ENCODE measurements at regions not wholly inside any gene's neighbourhood (a gene's known extent, or its start where the extent isn't known, plus 50 kb on each side); places are given as distances from the start of the nearest gene placed in this dataset.
A peak's percentile ranks its signal among the peaks of the same experiment; 100 is the strongest.

- no peaks in the 10 kb centered on the region for H3K36me3 ChIP-seq (ENCODE audit: insufficient read depth, low read length)
- no peaks in the 10 kb centered on the region for H3F3A ChIP-seq (ENCODE audit: low read depth)
- TF ChIP-seq CTCF (conservative IDR thresholded peaks at IDR 0.05; ENCODE audit: low read length) (no peak), EZH2phosphoT487 (IDR thresholded peaks at IDR 0.05; ENCODE audit: borderline replicate concordance) (no peak)
- no peak overlapping the region for H3K4me3 ChIP-seq (ENCODE audit: low read length, poor library complexity, severe bottlenecking)
- H3K9me2 ChIP-seq (replicated peaks; ENCODE audit: low read depth, low read length): no peaks in the 10 kb centered on the region
- H3K9me3 ChIP-seq (ENCODE audit: insufficient read depth, low read depth, low read length): no peaks in the 10 kb centered on the region
- no peaks in the 10 kb centered on the region for H3K27me3 ChIP-seq (ENCODE audit: insufficient read depth, low read length, poor library complexity, severe bottlenecking)
- no peak overlapping the region for H3K9ac ChIP-seq (ENCODE audit: low read depth, low read length, poor library complexity, severe bottlenecking)
- H4K20me1 ChIP-seq (ENCODE audit: insufficient read depth, low read length, poor library complexity, severe bottlenecking): no peaks in the 10 kb centered on the region
- H3K79me2 ChIP-seq (ENCODE audit: insufficient read depth, low read length): no peaks in the 10 kb centered on the region
- no peak overlapping the region for H2AFZ ChIP-seq (ENCODE audit: low read length)
- H3K4me1 ChIP-seq (ENCODE audit: insufficient read depth, low read length, poor library complexity, severe bottlenecking): no peaks in the 10 kb centered on the region
- H3K4me2 ChIP-seq (ENCODE audit: low read depth, low read length, poor library complexity, severe bottlenecking): no peak overlapping the region
Measured at GRCh38 chr5:52375969-52376368, 411.7 kb upstream of the ITGA1 start.

GRCh38 chr5:52376592-52376991, 411.1 kb upstream of the ITGA1 start:
- no peak for TF ChIP-seq CTCF (conservative IDR thresholded peaks at IDR 0.05; ENCODE audit: low read length)
- no peak for TF ChIP-seq EZH2phosphoT487 (IDR thresholded peaks at IDR 0.05; ENCODE audit: borderline replicate concordance)
- Histone ChIP-seq H3K4me1 (ENCODE audit: insufficient read depth, low read length, poor library complexity, severe bottlenecking) (no peaks in the 10 kb centered on the region), H3K4me3 (ENCODE audit: low read length, poor library complexity, severe bottlenecking) (no peak overlapping the region)

GRCh38 chr5:52378237-52378636, 409.5 kb upstream of the ITGA1 start:
- no peaks in the 10 kb centered on the region for H3K9me2 ChIP-seq (replicated peaks; ENCODE audit: low read depth, low read length)
- H3K79me2 ChIP-seq (ENCODE audit: insufficient read depth, low read length): no peaks in the 10 kb centered on the region
- no peaks in the 10 kb centered on the region for H4K20me1 ChIP-seq (ENCODE audit: insufficient read depth, low read length, poor library complexity, severe bottlenecking)
- no peak overlapping the region for H3K9ac ChIP-seq (ENCODE audit: low read depth, low read length, poor library complexity, severe bottlenecking)
- no peak overlapping the region for H3K4me2 ChIP-seq (ENCODE audit: low read depth, low read length, poor library complexity, severe bottlenecking)
- no peaks in the 10 kb centered on the region for H3F3A ChIP-seq (ENCODE audit: low read depth)
- peak overlapping the region; percentile 7; the same call in 1 of the 2 replicates for H2AFZ ChIP-seq (ENCODE audit: low read length)
- no peaks in the 10 kb centered on the region for H3K4me1 ChIP-seq (ENCODE audit: insufficient read depth, low read length, poor library complexity, severe bottlenecking)
- no peak overlapping the region for H3K4me3 ChIP-seq (ENCODE audit: low read length, poor library complexity, severe bottlenecking)
- H3K27me3 ChIP-seq (ENCODE audit: insufficient read depth, low read length, poor library complexity, severe bottlenecking): no peaks in the 10 kb centered on the region
- H3K9me3 ChIP-seq (ENCODE audit: insufficient read depth, low read depth, low read length): no peaks in the 10 kb centered on the region
- no peaks in the 10 kb centered on the region for H3K36me3 ChIP-seq (ENCODE audit: insufficient read depth, low read length)
- no peak for TF ChIP-seq CTCF (conservative IDR thresholded peaks at IDR 0.05; ENCODE audit: low read length)
- no peak for TF ChIP-seq EZH2phosphoT487 (IDR thresholded peaks at IDR 0.05; ENCODE audit: borderline replicate concordance)

More at GRCh38 chr5:52376592-52376991, 411.1 kb upstream of the ITGA1 start:
- Histone ChIP-seq H3K4me2 (ENCODE audit: low read depth, low read length, poor library complexity, severe bottlenecking) (no peak overlapping the region), H3K9me3 (ENCODE audit: insufficient read depth, low read depth, low read length) (no peaks in the 10 kb centered on the region), H2AFZ (ENCODE audit: low read length) (no peak overlapping the region), H3K36me3 (ENCODE audit: insufficient read depth, low read length) (no peaks in the 10 kb centered on the region), H3K79me2 (ENCODE audit: insufficient read depth, low read length) (no peaks in the 10 kb centered on the region), H3K9ac (ENCODE audit: low read depth, low read length, poor library complexity, severe bottlenecking) (no peak overlapping the region), H4K20me1 (ENCODE audit: insufficient read depth, low read length, poor library complexity, severe bottlenecking) (no peaks in the 10 kb centered on the region), H3F3A (ENCODE audit: low read depth) (no peaks in the 10 kb centered on the region), H3K9me2 (replicated peaks; ENCODE audit: low read depth, low read length) (no peaks in the 10 kb centered on the region), H3K27me3 (ENCODE audit: insufficient read depth, low read length, poor library complexity, severe bottlenecking) (no peaks in the 10 kb centered on the region)

Measured in Loucy (cell line).